ENCODE measurements at regions not wholly inside any gene's neighbourhood (a gene's known extent, or its start where the extent isn't known, plus 50 kb on each side); places are given as distances from the start of the nearest gene placed in this dataset.

GRCh38 chr11:59271247-59271755 lies 58.6 kb upstream of the MPEG1 start:
- TF ChIP-seq CTCF (conservative IDR thresholded peaks at IDR 0.05; ENCODE audit: low read depth, low read length) (no peak), EZH2 (IDR thresholded peaks at IDR 0.05; ENCODE audit: low read length, unreplicated experiment) (no peak)
